ENCODE measurements at regions not wholly inside any gene's neighbourhood (a gene's known extent, or its start where the extent isn't known, plus 50 kb on each side); places are given as distances from the start of the nearest gene placed in this dataset.

GRCh38 chr7:145928937-145929336 lies 187.7 kb upstream of the CNTNAP2 start:
- no peak for ATAC-seq (ENCODE audit: insufficient read depth, low FRiP score)
- H3K9ac ChIP-seq (ENCODE audit: insufficient read depth in 1 of 2, low read length in 2 of 2), result no peak overlapping the region
- DNase-seq, result no peak
- 35 to 52% methylated on average over 1 of the region's 1 CpG for WGBS, 2 donors
- no peak overlapping the region for H3K4me3 ChIP-seq
- H3K36me3 ChIP-seq (ENCODE audit: control insufficient read depth in 4 of 4, insufficient read depth in 4 of 4, low read length in 4 of 4), result no peaks in the 10 kb centered on the region
- peaks cover 0 to 4% (median 1%) of the 10 kb centered on the region in 4 donors for H3K9me3 ChIP-seq (ENCODE audit: control insufficient read depth in 4 of 4, insufficient read depth in 3 of 4, low read length in 3 of 4)
- H3K27me3 ChIP-seq (ENCODE audit: control insufficient read depth in 3 of 3, insufficient read depth in 3 of 3, low read length in 2 of 3), result no peaks in the 10 kb centered on the region
- no peak overlapping the region for H3K27ac ChIP-seq (ENCODE audit: low read depth in 1 of 2, low read length in 1 of 2)
- H3K4me1 ChIP-seq (ENCODE audit: control insufficient read depth in 5 of 5, insufficient read depth in 5 of 5, low read length in 5 of 5), result no peaks in the 10 kb centered on the region
- no peak for TF ChIP-seq CTCF (IDR thresholded peaks at IDR 0.05; ENCODE audit: control extremely low read depth, extremely low read depth)

- no peak for ATAC-seq (ENCODE audit: insufficient read depth, low FRiP score)
- Histone ChIP-seq H3K4me1 (ENCODE audit: control insufficient read depth in 5 of 5, insufficient read depth in 5 of 5, low read length in 5 of 5) (no peaks in the 10 kb centered on the region), H3K27me3 (ENCODE audit: control insufficient read depth in 3 of 3, insufficient read depth in 3 of 3, low read length in 2 of 3) (no peaks in the 10 kb centered on the region), H3K36me3 (ENCODE audit: control insufficient read depth in 4 of 4, insufficient read depth in 4 of 4, low read length in 4 of 4) (no peaks in the 10 kb centered on the region), H3K9ac (ENCODE audit: insufficient read depth in 1 of 2, low read length in 2 of 2) (no peak overlapping the region), H3K27ac (ENCODE audit: low read depth in 1 of 2, low read length in 1 of 2) (no peak overlapping the region), H3K9me3 (ENCODE audit: control insufficient read depth in 4 of 4, insufficient read depth in 3 of 4, low read length in 3 of 4) (peaks cover 0 to 8% (median 3%) of the 10 kb centered on the region in 4 donors), H3K4me3 (no peak overlapping the region)
- 91% methylated on average over 1 of the region's 1 CpG for WGBS, 2 donors
- no peak for DNase-seq
- TF ChIP-seq CTCF (IDR thresholded peaks at IDR 0.05; ENCODE audit: control extremely low read depth, extremely low read depth), result no peak
Measured at GRCh38 chr7:145919712-145920111, 196.9 kb upstream of the CNTNAP2 start.

- ATAC-seq (ENCODE audit: insufficient read depth, low FRiP score), result no peak
Measured at GRCh38 chr7:145916776-145917175, 199.8 kb upstream of the CNTNAP2 start.

More at GRCh38 chr7:145916776-145917175, 199.8 kb upstream of the CNTNAP2 start:
- no peak for DNase-seq
- WGBS, 2 donors, result 87 to 89% methylated on average over 8 of the region's 8 CpGs
- no peak for TF ChIP-seq CTCF (IDR thresholded peaks at IDR 0.05; ENCODE audit: control extremely low read depth, extremely low read depth)
- peaks cover 0 to 8% (median 3%) of the 10 kb centered on the region in 4 donors for H3K9me3 ChIP-seq (ENCODE audit: control insufficient read depth in 4 of 4, insufficient read depth in 3 of 4, low read length in 3 of 4)
- no peak overlapping the region for H3K27ac ChIP-seq (ENCODE audit: low read depth in 1 of 2, low read length in 1 of 2)
- H3K27me3 ChIP-seq (ENCODE audit: control insufficient read depth in 3 of 3, insufficient read depth in 3 of 3, low read length in 2 of 3), result no peaks in the 10 kb centered on the region
- H3K36me3 ChIP-seq (ENCODE audit: control insufficient read depth in 4 of 4, insufficient read depth in 4 of 4, low read length in 4 of 4), result no peaks in the 10 kb centered on the region
- no peak overlapping the region for H3K9ac ChIP-seq (ENCODE audit: insufficient read depth in 1 of 2, low read length in 2 of 2)
- H3K4me3 ChIP-seq, result no peak overlapping the region
- no peaks in the 10 kb centered on the region for H3K4me1 ChIP-seq (ENCODE audit: control insufficient read depth in 5 of 5, insufficient read depth in 5 of 5, low read length in 5 of 5)

Measured in lung (tissue), 11 donors.